H7 (cell line): ENCODE measurements at regions not wholly inside any gene's neighbourhood (a gene's known extent, or its start where the extent isn't known, plus 50 kb on each side); places are given as distances from the start of the nearest gene placed in this dataset.
"Not testable (repeated sequence)": the region's sequence is repeated elsewhere in the genome, so short reads cannot be mapped to it uniquely, and the experiment has no call there.

ENCODE experiments used
- DNase-seq: peaks from one replicate; pipeline ENCODE4 v3.0.0; 2012
- H3K27me3 ChIP-seq: 2 replicates; pipeline ENCODE4 v1.6.0; 2011; ENCODE audit warnings: mild to moderate bottlenecking, low read length; ENCODE audit not compliant: control insufficient read depth, insufficient read depth
- H3K36me3 ChIP-seq: replicated peaks from 2 replicates; pipeline ENCODE4 v1.5.1; 2011; ENCODE audit warnings: low read length; ENCODE audit not compliant: control insufficient read depth, insufficient read depth
- H3K4me3 ChIP-seq: 2 replicates; pipeline ENCODE4 v1.5.1; 2011; ENCODE audit warnings: low read depth, mild to moderate bottlenecking, control low read depth, low read length, moderate library complexity; ENCODE audit not compliant: insufficient read depth

GRCh38 chr4:154164931-154165839 lies 326.4 kb downstream of the DCHS2 start:
- DNase-seq = no peak
- Histone ChIP-seq H3K36me3 (no peaks in the 10 kb centered on the region), H3K27me3 (no peaks in the 10 kb centered on the region), H3K4me3 (no peak overlapping the region)

DNA sequence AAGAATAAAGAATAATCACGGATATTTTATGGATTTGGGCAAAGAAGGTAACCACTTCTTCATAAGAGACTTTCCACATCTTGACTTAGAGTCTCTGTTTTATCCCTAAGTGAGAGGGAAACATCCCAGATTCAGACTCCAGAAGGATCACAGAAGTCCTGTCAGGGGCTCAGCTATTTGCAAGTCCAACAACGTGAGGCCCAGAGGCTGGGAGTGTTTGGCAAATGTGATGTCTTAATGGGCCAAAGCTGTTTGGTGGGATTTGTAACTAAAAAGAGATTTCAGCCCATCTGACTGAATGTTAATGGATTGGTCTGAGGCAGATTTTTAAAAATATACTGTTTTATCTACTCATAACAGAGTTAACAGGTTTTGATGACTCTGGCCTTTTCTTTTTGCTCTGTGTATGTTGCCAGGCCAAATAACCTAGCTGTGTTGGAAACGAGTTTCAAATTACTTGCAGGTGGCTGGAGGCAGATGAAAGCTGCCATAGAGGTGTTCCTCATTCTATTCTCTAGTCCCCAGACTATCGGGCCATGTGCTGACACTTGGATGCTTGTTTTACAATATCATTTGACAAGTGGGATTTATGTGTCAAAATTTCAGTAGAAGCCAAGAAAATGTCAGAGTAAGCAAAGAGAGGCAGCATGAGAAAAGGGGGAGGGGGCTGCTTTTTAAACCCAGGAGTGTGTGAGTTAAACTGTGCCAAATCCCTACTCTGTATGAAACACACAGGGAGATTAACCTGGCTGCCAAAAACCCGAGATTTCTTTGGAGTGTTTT lies 330.9 kb downstream of the DCHS2 start:
- Histone ChIP-seq H3K27me3 (no peaks in the 10 kb centered on the region), H3K4me3 (no peak overlapping the region), H3K36me3 (no peaks in the 10 kb centered on the region)
- no peak for DNase-seq

DNA sequence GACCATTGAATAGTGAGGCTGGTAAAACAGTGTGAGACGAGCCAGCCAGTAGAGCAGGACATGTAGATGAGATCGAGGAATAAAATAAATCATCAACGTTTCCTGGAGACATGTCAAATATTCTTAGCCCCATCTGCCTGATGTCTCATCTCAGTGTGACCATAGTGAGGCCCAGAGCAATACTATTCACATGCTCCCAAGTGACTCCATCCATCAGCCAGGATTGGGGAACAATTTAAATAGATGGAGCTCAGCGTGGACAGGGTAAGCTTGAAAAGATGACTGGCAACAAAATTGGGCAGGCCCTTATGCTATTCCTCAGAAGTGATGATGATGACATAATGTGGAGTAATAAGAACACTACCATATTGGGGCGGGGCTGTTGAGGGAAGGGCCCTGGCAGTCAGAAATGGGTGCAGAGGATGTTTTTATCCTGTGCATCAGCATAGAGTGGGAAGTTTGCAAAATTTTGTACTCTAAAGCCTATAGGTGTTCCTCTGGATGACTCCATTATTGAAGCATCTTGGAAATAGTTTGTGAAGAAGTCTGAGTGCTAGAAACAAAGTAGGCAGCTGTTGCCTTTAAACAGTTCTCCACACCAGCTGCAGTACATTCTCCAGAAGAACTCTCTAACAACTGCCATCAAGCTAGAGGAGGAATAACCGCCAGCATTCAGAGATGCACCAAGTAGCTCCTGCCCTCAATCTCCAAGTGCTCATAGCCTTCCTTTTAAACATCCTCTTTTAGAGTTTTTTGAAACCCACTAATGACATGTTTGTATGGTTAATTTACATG lies 333.0 kb downstream of the DCHS2 start:
- H3K36me3 ChIP-seq = no peaks in the 10 kb centered on the region
- no peak for DNase-seq
- no peak overlapping the region for H3K4me3 ChIP-seq
- no peaks in the 10 kb centered on the region for H3K27me3 ChIP-seq

- Histone ChIP-seq H3K36me3 (no peaks in the 10 kb centered on the region), H3K27me3 (no peaks in the 10 kb centered on the region), H3K4me3 (no peak overlapping the region)
- no peak for DNase-seq
These were observed 339.1 kb downstream of the DCHS2 start for GRCh38 chr4:154152546-154152945.

GRCh38 chr4:154149236-154149635 lies 342.4 kb downstream of the DCHS2 start:
- not testable (repeated sequence) for DNase-seq, H3K27me3 ChIP-seq, H3K4me3 ChIP-seq, H3K36me3 ChIP-seq

DNA sequence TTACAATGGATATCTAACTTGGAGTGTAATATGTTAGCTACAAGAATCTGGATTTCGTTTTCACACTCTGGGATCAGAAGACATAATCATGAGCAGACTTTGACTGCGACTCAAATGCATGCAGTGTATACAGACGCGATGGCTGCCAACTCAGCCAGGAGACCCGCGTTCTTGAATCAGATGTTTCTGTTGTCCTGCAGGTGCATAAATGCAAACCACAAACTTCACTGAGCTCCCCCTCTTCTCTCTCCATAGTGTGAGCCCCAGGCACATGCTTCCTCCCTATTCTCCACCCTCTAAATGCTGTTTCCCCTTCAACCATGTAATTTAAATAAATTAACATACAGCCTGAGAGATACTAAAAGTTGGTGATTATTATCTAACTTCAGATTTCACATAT lies 347.9 kb downstream of the DCHS2 start:
- no peaks in the 10 kb centered on the region for H3K27me3 ChIP-seq
- DNase-seq = no peak
- no peaks in the 10 kb centered on the region for H3K36me3 ChIP-seq
- H3K4me3 ChIP-seq = no peak overlapping the region

GRCh38 chr4:154142664-154143063 lies 348.9 kb downstream of the DCHS2 start:
- H3K27me3 ChIP-seq = no peaks in the 10 kb centered on the region
- no peak overlapping the region for H3K4me3 ChIP-seq
- H3K36me3 ChIP-seq = no peaks in the 10 kb centered on the region
- no peak for DNase-seq

GRCh38 chr4:154140869-154141268 lies 350.7 kb downstream of the DCHS2 start:
- Histone ChIP-seq H3K27me3 (no peaks in the 10 kb centered on the region), H3K36me3 (no peaks in the 10 kb centered on the region), H3K4me3 (no peak overlapping the region)
- no peak for DNase-seq

GRCh38 chr4:154137320-154137905 lies 348.5 kb upstream of the SFRP2 start:
- Histone ChIP-seq H3K27me3 (no peaks in the 10 kb centered on the region), H3K36me3 (no peaks in the 10 kb centered on the region), H3K4me3 (no peak overlapping the region)
- peak; percentile 43 for DNase-seq

GRCh38 chr4:154135576-154135975 lies 346.7 kb upstream of the SFRP2 start:
- H3K27me3 ChIP-seq = no peaks in the 10 kb centered on the region
- H3K4me3 ChIP-seq = no peak overlapping the region
- H3K36me3 ChIP-seq = no peaks in the 10 kb centered on the region
- DNase-seq = peak; percentile 9

GRCh38 chr4:154132406-154132805 lies 343.5 kb upstream of the SFRP2 start:
- H3K36me3 ChIP-seq = no peaks in the 10 kb centered on the region
- no peak for DNase-seq
- H3K27me3 ChIP-seq = no peaks in the 10 kb centered on the region
- no peak overlapping the region for H3K4me3 ChIP-seq

DNA sequence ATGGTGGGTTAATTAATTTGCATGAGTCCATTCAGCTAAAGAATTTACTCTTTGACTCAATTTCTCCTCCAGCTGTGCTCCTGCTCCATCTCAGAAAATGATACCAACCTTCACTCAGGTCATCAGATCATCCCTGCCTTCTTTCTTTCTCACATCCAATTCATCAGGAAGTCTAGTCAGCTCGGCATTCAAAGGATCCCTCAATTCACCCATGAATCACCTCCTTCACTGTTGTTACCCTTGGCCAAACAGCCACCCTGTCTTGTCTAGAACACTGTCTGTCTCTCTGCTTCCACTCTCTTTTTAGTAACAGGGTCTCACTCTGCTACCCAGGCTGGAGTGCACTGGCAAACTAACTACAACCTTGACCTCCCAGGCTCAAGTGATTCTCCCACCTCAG lies 337.4 kb upstream of the SFRP2 start:
- H3K36me3 ChIP-seq = no peaks in the 10 kb centered on the region
- no peak for DNase-seq
- H3K27me3 ChIP-seq = no peaks in the 10 kb centered on the region
- no peak overlapping the region for H3K4me3 ChIP-seq

DNA sequence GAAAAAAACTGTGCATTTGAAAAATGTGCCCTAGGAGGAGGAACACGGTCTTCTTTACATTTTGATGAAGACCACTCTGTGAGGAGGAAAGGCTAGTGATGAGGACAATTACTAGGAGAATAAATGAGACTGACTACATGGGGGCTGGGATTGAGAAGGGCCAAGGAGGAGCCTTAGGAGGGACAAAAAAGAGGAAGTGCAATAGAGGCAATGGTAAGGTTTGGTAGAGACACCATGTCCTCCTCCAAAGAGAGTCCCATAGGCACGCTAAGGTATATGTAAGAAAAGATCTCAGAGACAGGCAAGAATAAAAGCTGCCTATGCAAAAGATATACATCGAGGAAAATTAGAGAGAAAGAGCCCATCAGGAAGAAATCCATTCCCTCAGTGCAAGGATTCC lies 336.5 kb upstream of the SFRP2 start:
- Histone ChIP-seq H3K36me3 (no peaks in the 10 kb centered on the region), H3K27me3 (no peaks in the 10 kb centered on the region), H3K4me3 (no peak overlapping the region)
- DNase-seq = no peak

GRCh38 chr4:154124539-154125255 lies 335.8 kb upstream of the SFRP2 start:
- DNase-seq = no peak
- Histone ChIP-seq H3K27me3 (no peaks in the 10 kb centered on the region), H3K4me3 (no peak overlapping the region), H3K36me3 (no peaks in the 10 kb centered on the region)
